NCI-H345 (cell line): ENCODE measurements at regions not wholly inside any gene's neighbourhood (a gene's known extent, or its start where the extent isn't known, plus 50 kb on each side); places are given as distances from the start of the nearest gene placed in this dataset.

Experiments
- DNase-seq: peaks from one replicate; lab custom pipeline; 2025; lab: John Stamatoyannopoulos, UW

DNA sequence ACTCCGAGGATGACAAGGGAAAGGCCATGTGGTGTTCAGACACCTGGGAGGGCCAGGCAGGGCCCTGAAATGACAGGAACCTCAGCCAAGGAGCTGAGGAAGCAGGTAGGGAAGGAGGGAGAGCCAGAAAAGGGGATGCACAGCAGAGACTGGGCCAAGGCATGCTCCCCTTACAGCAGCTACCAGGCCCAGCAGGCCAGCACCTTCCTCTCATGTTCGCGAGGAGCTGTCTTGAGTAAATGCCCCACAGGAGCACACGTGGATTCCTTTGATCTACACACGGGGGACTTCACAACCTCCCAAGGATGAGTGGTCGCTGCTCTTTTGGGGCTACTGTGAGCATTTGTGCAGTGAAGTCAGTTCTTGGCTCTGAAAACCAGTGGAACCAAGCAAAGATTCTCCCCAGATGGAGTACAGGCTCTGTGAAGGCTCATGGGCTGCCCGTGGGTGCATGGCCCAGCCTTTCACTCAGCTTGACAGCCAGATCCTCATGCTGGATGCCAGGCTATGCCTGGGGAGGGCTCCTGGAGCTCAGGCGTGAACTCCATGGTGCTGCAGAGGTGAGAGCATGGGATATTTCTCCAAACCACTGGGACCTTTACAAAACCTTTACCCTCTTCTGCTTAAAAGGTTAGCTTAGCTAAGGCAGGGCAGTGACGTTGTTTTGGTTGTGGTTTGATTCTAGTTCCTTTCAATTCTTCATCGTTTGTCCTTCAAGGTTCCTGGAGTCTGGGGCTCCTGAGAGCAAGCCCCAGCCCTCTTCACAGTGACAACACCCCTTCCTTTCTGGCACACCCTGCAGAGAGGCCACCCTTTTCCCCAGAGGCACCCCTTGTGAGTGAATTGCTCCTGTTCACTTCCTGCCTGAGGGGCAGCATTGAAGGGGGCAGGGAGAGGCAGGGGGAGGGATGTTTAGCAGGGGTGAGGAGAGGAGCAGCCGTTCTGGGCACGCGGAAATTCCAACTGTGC lies 74.2 kb upstream of the ZPBP start:
- DNase-seq: no peak

DNA sequence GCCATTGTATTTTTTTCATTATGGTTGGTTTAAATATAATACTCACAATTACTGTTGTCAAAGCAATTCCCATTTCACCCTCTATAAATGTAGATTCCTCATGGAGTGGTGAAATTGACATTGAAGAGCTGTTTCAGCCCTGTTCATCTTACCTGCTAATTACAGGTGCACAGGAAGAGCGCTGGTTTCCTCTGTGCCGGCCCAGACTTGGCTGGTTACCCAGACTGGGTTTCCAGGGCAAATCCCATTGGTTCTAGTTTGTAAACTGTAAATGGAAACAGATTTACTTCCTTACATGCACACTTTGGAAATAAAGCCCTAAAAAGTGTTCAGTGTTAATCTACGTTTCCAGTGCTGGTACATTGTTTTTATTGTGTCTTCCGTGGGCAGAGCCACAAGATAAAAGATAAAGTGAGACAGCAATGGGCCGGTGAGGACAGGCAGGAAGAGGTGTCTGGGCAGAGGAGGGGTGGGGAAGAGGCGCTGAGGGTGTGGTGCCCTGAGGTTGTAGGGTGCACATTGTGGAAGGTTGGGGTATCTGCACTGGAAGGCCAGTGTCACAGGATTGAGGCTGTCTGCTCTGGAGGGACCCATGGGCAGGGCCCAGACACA lies 71.6 kb upstream of the ZPBP start:
- no peak for DNase-seq

DNA sequence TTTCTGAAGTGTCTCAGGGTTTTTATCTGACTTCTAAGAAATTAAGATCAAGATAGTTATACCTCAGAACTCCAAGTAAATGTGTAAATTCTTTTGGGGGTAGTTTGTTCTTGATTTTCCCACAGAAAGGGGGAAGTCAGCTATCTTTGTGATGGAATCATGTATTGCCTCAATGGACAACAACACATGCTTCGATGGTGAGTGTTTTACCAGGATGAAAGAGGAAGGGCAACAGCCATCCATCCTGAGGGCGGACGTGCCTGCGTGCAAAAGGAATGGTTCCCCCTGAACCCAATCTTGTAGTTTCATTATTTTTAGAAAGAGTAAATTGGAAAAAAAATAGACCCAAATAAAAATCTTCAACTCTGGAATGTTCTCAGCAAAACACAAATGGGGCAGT lies 67.2 kb upstream of the ZPBP start:
- DNase-seq: no peak

DNA sequence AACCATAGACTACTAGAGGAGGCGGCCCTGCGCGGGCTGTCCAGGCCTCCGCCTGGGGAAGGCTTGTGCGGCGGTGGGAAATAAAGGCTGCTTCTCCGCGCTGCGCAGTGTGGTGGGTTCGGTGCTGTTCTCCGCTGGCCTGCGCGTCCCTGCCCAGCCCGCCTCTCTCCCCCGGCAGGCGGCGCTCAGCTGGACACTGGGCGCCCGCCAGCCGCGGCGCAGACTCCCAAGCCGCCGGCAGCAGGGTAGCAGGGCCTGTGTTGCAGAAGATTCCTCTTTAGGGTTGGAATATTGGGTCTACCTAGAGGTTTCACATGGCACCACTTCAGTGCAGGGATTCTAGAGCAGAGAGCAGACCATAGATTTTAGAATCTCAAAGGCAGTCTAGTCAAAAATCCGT lies 66.1 kb upstream of the ZPBP start:
- DNase-seq: no peak

DNA sequence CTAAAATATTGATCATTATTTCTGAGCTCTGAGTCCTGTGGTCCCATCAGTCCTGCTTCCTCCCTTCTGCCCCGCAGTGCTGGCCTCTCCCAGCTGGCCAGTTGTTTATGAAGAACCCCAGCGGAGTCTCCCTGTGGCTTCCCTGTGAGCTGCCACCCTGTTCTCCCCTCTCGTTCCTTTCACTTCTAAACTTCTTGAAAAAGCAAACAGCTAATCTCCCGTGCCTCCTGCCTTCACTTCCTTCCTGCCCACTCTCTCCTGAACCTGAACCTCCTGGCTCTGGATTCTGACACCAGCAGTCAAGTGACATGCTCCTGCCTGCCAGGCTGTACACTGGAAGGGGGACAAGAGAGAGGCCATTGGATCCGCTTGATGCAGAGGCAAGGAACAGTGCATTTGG lies 63.7 kb upstream of the ZPBP start:
- DNase-seq: no peak

DNA sequence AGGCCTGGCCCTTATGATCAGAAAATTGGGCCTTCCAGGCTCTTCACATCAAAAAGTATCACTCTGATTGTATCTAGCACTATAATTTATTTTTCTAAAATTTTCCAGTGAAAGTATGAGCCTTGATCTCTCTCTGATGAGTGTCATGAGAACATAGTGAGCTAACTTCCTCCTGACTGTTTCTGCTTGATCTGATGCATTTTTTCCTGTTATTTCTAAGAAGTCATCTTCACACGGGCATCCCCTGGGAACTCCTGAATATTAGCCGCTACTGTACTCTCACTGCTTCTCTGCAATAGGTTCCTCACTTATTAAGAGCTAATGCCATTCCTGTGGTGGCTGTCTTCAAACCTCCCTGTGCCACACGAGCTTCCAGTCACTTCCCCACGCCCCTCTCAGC lies 63.1 kb upstream of the ZPBP start:
- no peak for DNase-seq

DNA sequence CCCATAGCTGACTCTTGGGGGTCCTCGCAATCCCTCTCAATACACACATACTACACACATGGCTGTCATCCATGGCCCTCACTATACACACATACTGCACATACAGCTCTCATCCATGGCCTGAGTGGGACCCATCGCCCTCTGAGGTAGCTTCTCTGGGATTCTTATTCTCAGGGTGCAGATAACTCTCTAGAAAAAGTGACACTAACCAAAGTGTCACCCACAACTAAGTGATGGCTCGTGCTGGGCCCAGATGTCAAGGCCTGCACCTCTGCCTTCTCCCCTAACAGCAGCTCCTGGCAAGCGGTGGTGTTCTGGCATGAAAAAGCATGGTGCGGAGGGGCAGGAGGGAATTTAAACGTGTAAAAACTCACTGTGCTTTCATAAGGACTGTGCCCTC lies 62.7 kb upstream of the ZPBP start:
- DNase-seq: no peak

DNA sequence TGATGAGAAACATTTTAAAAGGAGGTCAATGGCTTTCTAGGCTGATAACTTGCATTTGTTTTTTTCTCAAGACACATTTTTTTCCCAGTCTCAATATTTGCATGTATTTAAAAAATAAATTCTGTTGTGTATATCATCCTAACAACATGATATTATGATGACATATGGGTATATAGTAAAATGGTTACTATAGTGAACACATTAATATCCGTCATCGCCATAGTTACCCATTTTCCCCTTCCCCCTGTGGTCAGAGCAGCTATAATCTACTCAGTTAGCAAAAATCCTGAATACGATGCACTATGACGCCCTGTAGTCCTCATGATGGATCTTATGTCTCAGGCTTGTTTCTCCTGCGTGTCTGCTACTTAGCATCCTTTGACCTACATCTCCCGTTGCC lies 60.9 kb upstream of the ZPBP start:
- DNase-seq: no peak

DNA sequence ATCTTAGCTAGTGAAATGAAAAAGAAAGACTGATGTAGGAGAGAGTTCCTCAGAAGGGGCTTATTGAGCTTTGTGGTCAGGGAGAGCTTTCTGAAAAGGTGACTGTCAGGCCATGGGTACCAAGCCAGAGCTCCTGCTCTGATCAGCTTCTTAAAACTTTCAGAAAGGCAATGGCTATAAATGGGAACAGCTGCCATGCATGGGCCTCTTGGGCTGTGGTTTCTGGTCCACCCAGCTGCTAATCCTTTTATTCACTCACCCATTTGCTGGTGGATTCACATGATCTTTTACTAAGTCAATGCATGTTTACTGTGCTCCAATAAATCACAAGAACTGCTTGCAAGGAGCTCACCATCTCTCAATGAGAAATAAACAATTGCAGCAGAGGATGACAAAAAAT lies 60.1 kb upstream of the ZPBP start:
- DNase-seq: no peak

DNA sequence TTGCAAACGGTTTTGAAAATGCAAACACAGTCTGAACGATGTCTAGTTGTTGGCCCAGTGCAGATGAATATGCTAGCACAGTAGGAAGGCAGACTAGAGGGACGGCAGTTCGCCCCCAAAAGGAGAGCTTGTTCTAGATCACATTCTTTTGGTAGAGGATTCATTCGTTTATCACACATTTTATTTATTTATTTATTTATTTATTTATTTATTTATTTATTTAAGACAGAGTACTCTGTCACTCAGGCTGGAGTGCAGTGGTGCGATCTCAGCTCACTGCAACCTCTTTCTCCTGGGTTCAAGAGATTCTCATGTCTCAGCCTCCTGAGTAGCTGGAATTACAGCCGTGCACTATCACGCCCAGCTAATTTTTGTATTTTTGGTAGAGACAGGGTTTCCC lies 59.4 kb upstream of the ZPBP start:
- DNase-seq: no peak

DNA sequence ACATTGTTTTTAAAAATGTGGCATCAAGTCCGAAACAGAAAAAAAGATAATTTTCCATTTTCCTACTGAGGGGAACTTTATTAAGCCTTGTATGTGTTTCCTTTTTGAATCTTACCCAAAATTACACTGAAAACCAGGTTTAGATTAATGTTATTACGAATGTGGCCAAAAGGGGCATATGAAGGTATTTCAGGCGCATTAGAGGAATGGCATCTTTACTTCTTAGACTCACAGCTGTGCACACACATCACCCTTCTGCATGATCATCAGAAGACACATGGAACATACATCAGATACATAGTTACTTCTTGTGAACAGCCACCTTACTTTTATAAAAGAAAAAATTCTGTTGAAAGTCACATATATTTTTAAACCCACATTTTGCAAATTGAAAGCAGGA lies 58.6 kb upstream of the ZPBP start:
- no peak for DNase-seq

DNA sequence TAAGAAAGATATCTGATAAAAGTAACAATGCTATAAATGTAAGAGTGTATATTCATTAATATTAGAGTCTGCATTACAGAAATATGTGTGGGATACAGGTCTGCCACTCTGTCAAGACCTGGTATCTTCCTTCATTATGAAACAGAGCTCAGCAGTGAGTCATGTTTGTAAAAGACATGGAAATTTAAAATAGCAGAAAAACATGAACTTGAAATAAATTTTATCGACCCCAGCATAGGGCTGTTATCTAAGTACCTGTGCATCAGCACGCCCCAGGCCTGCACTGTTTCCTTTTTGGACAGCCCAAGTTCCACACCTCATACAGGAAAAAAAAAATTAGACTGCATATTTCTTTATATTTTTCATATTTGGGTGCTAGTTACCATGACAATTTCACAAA lies 58.0 kb upstream of the ZPBP start:
- no peak for DNase-seq

DNA sequence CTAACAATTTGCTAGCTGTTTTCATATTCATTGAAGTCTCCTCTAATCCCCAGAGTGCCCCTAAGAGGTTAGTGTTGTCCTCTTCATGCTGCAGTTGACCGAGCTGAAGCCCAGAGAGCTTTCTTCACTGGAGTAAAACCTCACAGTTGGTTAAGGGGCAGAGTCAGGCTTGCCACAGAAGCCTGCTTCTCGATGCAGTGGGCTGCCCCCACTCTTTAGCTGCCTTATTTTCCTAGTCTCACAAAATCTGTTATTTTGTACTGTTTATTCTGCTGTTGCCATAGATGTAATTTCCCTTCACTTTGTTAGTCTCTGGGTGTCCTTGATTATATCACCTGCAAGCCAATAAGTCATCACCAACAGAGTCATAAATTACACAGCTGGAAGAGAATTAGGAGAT lies 56.3 kb upstream of the ZPBP start:
- DNase-seq: no peak

DNA sequence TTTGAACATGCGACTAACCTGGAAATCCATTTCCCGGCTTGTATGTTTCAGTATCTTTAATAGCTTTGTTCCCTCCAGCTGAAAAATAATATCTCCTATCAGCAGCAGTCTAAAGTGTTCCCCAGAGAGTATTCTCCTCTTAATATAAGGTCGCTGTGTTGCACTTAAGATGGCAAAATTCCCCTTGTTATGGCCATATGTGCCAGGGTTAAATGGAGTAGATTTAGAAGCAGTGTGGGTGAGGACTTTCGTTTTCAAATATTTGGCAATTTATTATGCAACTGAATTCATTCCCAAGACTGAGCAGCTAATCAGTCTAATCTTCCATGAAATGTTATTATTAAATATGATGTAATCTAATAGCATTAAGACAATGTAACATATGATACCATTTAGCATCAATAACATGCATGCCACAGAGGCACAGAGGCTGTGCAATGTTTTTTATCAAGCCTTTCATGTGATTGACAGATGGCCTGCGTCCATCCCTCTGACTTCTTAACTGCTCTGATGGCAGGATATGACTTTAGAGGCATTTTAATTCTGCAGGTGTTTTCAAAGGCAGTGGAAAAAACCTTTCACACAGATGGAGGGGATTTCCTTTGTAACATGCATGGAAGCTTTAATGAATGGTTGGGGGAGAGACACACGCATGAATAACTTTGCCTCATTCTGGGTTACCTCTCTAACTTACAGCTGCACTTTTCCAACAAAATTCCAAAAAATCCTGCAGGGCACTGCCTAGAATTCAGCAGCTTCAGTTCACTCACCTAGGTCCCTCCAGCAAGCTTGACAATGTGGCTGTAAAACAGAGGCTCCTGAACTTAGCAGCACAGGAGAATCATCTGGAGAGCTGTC lies 55.1 kb upstream of the ZPBP start:
- no peak for DNase-seq

DNA sequence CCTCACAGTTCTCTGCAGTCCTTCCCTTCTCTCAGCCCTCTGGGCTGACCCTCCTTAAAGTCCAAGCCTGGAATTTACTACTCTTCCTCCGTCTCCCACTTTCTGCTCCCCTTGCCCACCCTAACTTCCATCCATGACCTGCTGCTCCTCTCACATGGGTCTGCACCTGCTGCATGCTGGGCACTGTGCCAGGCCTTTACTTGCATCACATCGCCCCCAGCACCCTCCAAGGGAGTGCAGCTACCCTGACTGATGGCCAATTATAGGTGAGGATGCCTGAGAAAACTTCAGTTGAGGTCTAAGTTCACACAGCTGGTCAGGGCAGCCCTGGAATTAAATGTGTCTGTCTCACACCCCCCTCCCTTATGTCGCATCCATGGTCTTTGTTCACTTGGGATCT lies 53.6 kb upstream of the ZPBP start:
- DNase-seq: peak; percentile 78

DNA sequence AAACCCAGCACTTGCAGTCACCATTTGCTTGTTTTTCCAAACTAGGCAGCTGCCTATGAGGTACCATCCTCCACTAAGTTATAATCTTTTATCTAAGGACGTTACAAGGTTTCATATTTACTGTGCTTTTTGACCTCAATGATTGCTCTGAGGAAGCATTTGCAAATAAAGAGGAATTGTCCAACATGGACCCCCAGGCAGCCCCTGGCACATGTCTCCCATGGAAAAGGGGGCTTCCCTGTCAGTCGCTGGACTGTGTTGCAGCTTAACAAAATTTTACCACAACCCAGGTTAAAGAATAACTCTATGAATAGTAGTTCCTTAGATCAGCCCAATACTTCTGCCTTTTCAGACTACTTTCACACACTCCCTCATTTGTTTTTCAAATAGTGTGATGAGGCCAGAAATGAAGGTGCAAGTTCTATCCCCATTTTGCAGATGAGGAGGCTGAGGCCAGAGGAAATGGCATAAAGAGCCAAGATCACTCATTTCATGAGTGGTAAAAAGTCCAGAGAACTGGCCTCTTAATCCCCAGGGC lies 52.8 kb upstream of the ZPBP start:
- no peak for DNase-seq

DNA sequence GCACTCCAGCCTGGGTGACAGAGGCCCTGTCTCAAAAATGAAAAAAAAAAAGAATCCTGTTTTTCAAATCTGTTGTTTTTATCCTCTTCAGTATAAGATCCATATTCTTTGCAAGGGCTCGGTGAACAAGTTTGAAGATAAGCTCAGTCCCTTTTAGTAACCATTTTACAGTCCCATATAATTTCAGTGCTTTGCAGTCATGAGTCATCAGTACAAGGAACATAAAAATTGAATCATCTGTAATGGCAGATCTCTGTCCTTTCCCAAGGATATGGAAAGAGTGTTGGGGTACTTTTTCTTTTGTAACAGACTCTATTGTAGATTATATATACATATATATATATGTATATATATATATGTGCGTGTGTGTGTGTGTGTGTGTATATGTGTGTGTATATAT lies 52.2 kb upstream of the ZPBP start:
- DNase-seq: no peak
